A673 (cell line): ENCODE measurements at regions not wholly inside any gene's neighbourhood (a gene's known extent, or its start where the extent isn't known, plus 50 kb on each side); places are given as distances from the start of the nearest gene placed in this dataset.

Experiments
- EZH2 ChIP-seq: fragments of 200-600 bp; sonication (generic); IDR thresholded peaks from 2 replicates; pipeline ENCODE4 v1.6.1; 2017; ENCODE audit warnings: borderline replicate concordance, low read depth, mild to moderate bottlenecking, mixed read lengths, antibody characterized with exemption, low read length; ENCODE audit not compliant: poor library complexity, severe bottlenecking
- TF ChIP-seq, protein P1 (sequence below): fragments of 300-800, 200-600 bp; sonication (generic); conservative IDR thresholded peaks from 2 replicates; pipeline ENCODE4 v1.5.1; 2017; ENCODE audit warnings: low read depth, mild to moderate bottlenecking, antibody characterized with exemption, low read length, moderate library complexity, mixed read lengths

GRCh38 chr11:8799273-8799672 is 111.7 kb upstream of the AKIP1 start:
- TF ChIP-seq, protein P1, sequence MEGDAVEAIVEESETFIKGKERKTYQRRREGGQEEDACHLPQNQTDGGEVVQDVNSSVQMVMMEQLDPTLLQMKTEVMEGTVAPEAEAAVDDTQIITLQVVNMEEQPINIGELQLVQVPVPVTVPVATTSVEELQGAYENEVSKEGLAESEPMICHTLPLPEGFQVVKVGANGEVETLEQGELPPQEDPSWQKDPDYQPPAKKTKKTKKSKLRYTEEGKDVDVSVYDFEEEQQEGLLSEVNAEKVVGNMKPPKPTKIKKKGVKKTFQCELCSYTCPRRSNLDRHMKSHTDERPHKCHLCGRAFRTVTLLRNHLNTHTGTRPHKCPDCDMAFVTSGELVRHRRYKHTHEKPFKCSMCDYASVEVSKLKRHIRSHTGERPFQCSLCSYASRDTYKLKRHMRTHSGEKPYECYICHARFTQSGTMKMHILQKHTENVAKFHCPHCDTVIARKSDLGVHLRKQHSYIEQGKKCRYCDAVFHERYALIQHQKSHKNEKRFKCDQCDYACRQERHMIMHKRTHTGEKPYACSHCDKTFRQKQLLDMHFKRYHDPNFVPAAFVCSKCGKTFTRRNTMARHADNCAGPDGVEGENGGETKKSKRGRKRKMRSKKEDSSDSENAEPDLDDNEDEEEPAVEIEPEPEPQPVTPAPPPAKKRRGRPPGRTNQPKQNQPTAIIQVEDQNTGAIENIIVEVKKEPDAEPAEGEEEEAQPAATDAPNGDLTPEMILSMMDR, result no peak
- no peak for TF ChIP-seq EZH2
